Naive thymus-derived CD8-positive, alpha-beta T cell (primary cell): ENCODE measurements at regions not wholly inside any gene's neighbourhood (a gene's known extent, or its start where the extent isn't known, plus 50 kb on each side); places are given as distances from the start of the nearest gene placed in this dataset.

Experiments
- ATAC-seq, 2 donors: fragments of 150-1000 bp; cut with Tn5 transposase in 1 of 2; sonication (Bioruptor Pico), chemical (Tn5 transposase) in 1 of 2; 1 replicate in 1 of 2; 2 replicates in 1 of 2; pipeline ENCODE4 v1.10.0; 2021; ENCODE audit warnings: mild to moderate bottlenecking in 2 of 2, moderate library complexity in 2 of 2
- POLR2A ChIA-PET: fragments of 350-600 bp; sonication (Branson Sonifier 250); formaldehyde crosslinking; loops from one replicate; lab custom pipeline; 2021; ENCODE audit warnings: antibody characterized with exemption; lab: Charles Lee
- DNase-seq, 10 donors: peaks; one replicate each; pipeline versions ENCODE4 v3.0.0 to v3.0.0-alpha.2; 2020 to 2022
- H3K27ac Mint-ChIP-seq, 10 donors: one replicate each; pipeline ENCODE4 v1.8.0; 2020 to 2022; ENCODE audit warnings: mild to moderate bottlenecking in 10 of 10, mixed read lengths in 10 of 10, moderate library complexity in 4 of 10, inconsistent platforms in 1 of 10
- H3K27me3 Mint-ChIP-seq, 5 donors: one replicate each; pipeline ENCODE4 v1.8.0; 2021 to 2022; ENCODE audit warnings: mixed read lengths in 5 of 5
- H3K36me3 Mint-ChIP-seq, 3 donors: one replicate each; pipeline ENCODE4 v1.8.0; 2020 to 2022; ENCODE audit warnings: mixed read lengths in 3 of 3, mild to moderate bottlenecking in 2 of 3, inconsistent platforms in 1 of 3
- H3K4me1 Mint-ChIP-seq, 4 donors: one replicate each; pipeline ENCODE4 v1.8.0; 2021 to 2022; ENCODE audit warnings: mixed read lengths in 4 of 4
- H3K4me3 Mint-ChIP-seq, 10 donors: one replicate each; pipeline ENCODE4 v1.8.0; 2020 to 2022; ENCODE audit warnings: mild to moderate bottlenecking in 10 of 10, mixed read lengths in 10 of 10, moderate library complexity in 6 of 10, inconsistent platforms in 1 of 10
- H3K9me3 Mint-ChIP-seq, 9 donors: one replicate each; pipeline ENCODE4 v1.8.0; 2020 to 2022; ENCODE audit warnings: mixed read lengths in 9 of 9, mild to moderate bottlenecking in 3 of 9, inconsistent platforms in 1 of 9, moderate library complexity in 1 of 9

DNA sequence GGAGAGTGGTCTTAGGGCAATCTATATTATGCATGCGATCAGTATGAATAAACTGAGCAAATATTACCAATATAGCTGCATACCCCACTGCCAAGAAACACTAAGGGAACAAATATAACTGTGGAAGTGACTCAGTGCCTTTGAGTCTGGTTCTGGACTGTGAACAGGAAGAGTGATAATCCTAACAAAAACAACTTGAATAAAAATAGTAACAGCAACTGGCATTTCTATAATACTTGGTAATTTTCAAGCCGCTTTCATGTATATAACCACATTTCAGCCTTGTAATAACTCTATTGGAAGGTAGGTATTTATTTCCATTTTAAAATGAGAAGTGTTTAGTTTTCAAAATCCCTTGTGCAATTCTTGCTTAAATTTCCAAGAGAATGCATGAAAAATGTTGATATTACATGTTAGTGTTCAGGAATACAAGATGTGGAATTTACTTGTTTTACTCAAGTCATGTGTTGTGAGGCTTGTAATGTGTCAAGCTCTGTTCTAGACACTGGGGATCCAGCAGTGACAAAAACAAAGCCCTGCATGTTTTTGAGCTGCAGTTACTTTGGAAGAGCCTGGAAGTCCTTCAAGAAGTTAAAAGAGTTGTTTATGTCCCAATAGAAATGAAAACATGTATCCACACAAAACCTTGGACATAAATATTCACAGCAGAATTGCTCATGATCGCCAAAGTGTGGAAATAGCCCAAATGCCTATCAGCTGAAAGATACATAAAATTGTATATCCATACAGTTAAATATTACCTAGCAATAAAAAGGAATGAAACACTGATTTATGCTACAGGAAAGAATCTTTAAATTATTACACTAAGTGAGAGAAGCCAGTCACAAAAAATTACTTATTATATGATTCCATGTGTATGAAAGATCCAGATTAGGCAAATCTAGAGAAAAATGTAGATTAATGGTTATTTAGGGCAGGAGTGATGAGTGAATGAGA, 338.1 kb upstream of the TMEM132C start:
- POLR2A ChIA-PET, result no interaction called here

DNA sequence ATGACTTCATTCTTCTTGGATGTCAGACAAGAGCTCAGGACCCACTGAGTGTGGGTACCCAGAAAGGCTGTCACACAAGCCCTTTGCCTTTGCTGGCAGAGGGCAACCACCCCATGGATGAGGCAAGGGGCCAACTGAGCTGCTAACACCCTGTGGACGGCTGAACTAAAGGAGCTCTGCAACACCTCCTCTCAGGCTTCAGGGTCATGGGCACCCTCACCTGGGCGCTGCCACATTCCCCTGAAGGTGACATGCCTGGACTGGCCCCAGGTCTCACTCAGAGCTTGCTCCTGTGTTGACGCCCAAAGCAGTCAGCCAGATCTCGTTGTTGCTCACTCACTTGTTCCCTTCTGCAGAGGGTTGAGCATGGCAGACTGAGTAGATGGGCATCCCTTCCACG, 336.8 kb upstream of the TMEM132C start:
- POLR2A ChIA-PET, result no interaction called here
- peaks cover 0 to 5% (median 0%) of the 10 kb centered on the region in 5 donors for H3K27me3 Mint-ChIP-seq
- no peak for ATAC-seq
- H3K36me3 Mint-ChIP-seq, result no peaks in the 10 kb centered on the region
- no peak for DNase-seq
- H3K27ac Mint-ChIP-seq, result no peak overlapping the region
- no peaks in the 10 kb centered on the region for H3K4me1 Mint-ChIP-seq
- H3K9me3 Mint-ChIP-seq, result peaks cover 0 to 4% (median under 1%) of the 10 kb centered on the region in 9 donors
- H3K4me3 Mint-ChIP-seq, result no peak overlapping the region

More for the DNA sequence above, 338.1 kb upstream of the TMEM132C start:
- H3K27me3 Mint-ChIP-seq, result peaks cover 0 to 5% (median 0%) of the 10 kb centered on the region in 5 donors
- H3K4me1 Mint-ChIP-seq, result no peaks in the 10 kb centered on the region
- no peak overlapping the region for H3K27ac Mint-ChIP-seq
- no peaks in the 10 kb centered on the region for H3K36me3 Mint-ChIP-seq
- no peak for ATAC-seq
- H3K4me3 Mint-ChIP-seq, result no peak overlapping the region
- no peak for DNase-seq
- H3K9me3 Mint-ChIP-seq, result peaks cover 0 to 4% (median 0%) of the 10 kb centered on the region in 9 donors

DNA sequence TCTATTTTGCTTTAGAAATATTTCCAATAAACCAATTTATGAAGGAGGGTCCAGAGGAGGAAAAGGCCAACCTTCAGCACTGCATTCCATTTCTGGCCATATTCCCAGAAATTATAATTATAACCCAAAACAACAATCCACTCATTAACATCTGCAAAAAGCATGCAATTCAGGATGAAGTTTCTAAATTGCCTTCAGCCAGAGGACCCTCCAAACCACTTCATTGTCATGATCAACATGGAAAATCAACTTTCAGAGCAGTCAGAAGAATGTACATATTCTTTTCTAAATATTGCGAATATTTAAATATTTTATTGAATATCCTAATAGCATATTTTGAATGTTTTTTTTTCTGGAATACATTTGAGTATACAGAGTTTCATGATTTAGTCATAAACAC, 332.6 kb upstream of the TMEM132C start:
- Mint-ChIP-seq H3K4me3 (no peak overlapping the region), H3K36me3 (no peaks in the 10 kb centered on the region), H3K9me3 (peaks cover 0 to 8% (median 0%) of the 10 kb centered on the region in 9 donors), H3K27me3 (peaks cover 0 to 5% (median 0%) of the 10 kb centered on the region in 5 donors), H3K27ac (no peak overlapping the region), H3K4me1 (no peaks in the 10 kb centered on the region)
- POLR2A ChIA-PET, result no interaction called here
- ATAC-seq, result no peak
- DNase-seq, result no peak

DNA sequence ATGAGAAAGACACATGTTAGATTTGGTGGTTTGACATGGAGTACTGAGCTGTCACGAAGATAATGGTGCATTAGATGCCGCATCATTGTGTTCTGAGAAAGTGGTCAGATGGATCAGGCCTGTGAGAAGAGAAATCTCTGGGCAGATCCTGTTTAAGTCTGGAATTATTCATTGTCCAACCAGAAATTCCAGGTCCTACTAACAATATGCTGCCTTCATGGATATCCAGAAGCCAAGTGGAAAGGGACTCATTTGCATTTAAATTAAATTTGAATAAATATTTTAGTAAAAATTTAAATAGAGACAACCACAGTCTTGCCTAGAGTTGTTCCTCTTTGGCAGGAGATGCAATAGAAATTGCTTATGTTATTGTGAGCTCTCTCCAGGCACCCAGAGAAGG, 330.5 kb upstream of the TMEM132C start:
- Mint-ChIP-seq H3K4me1 (no peaks in the 10 kb centered on the region), H3K9me3 (peaks cover 0 to 8% (median 3%) of the 10 kb centered on the region in 9 donors), H3K4me3 (no peak overlapping the region), H3K27me3 (no peaks in the 10 kb centered on the region), H3K36me3 (no peaks in the 10 kb centered on the region), H3K27ac (no peak overlapping the region)
- POLR2A ChIA-PET, result no interaction called here
- ATAC-seq (no peak), DNase-seq (no peak)

DNA sequence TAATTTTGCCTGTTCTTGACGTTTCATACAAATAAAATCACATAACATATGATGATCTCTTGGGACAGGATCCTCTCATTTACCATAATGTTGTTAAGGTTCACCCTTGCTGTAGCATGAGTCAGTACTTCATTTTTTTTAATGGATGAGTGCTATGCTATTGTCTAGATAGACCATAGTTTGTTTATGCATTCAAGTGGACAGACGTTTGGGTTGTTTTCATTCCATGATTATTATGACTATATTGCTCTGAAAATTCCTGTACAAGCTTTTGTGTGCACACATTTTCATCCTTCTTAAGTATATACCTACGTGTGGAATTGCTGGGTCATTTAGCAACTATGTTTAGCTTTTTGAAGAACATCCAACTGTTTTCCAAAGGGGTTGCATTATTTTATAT, 325.6 kb upstream of the TMEM132C start:
- DNase-seq, result no peak
- H3K9me3 Mint-ChIP-seq, result peaks cover 0 to 39% (median 9%) of the 10 kb centered on the region in 9 donors
- H3K4me1 Mint-ChIP-seq, result no peaks in the 10 kb centered on the region
- no peak overlapping the region for H3K27ac Mint-ChIP-seq
- no peak for ATAC-seq
- POLR2A ChIA-PET, result no interaction called here
- no peak overlapping the region for H3K4me3 Mint-ChIP-seq
- peaks cover 0 to 6% (median 0%) of the 10 kb centered on the region in 3 donors for H3K36me3 Mint-ChIP-seq
- H3K27me3 Mint-ChIP-seq, result no peaks in the 10 kb centered on the region

DNA sequence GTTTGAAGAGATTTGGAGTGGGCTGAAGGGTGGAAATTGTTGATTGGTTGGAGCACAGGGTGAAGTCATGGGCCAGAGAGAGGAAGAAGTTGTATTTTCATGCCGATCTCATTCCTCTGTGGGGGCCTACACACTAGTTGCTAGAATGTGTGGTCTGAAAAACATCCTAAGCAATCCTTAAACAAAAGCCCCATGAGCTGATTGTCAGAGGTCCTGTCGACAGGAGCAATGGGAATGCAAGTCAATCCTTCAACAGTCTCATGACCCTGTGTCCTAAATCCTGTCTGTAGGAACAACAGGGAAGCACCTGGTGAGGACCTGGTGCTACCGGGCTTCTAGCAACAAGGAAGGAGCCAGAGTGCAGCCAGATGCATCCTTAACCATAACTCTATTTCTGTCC, 324.0 kb upstream of the TMEM132C start:
- Mint-ChIP-seq H3K9me3 (peaks cover 0 to 39% (median 11%) of the 10 kb centered on the region in 9 donors), H3K27me3 (peaks cover 0 to 2% (median 0%) of the 10 kb centered on the region in 5 donors), H3K4me1 (no peaks in the 10 kb centered on the region), H3K4me3 (no peak overlapping the region), H3K27ac (no peak overlapping the region), H3K36me3 (peaks cover 0 to 6% (median 0%) of the 10 kb centered on the region in 3 donors)
- POLR2A ChIA-PET, result no interaction called here
- ATAC-seq (no peak), DNase-seq (no peak)

DNA sequence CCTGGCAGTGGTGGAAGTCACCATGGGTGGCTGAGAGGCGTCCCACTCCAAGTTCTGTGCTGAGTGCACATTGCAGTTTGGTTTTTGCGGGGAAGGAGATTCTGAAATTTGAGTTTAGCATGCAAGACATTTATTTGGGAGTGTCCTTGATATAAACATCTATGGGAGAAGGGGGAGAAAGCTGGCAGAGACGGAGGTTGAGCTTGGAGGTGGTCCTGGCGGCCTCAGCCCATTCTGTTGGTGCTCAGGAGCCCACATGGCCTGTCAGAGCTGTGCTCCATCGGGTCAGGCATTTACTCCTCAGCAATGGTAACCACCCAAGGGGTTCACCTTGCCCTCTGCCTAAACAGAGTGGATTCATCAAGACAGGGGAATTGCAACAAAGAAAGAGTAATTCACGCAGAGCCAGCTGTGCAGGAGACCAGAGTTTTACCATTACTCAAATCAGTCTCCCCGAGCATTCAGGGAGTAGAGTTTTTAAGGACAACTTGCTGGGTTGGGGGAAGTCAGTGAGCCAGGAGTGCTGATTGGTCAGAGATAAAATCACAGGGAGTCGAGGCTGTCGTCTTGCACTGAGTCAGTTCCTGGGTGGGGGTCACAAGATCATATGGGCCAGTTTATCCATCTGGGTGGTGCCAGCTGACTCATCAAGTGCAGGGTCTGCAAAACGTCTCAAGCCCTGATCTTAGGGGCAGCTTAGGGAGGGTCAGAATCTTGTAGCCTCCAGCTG, 323.3 kb upstream of the TMEM132C start:
- H3K36me3 Mint-ChIP-seq, result peaks cover 0 to 6% (median 0%) of the 10 kb centered on the region in 3 donors
- peaks cover 0 to 2% (median 0%) of the 10 kb centered on the region in 5 donors for H3K27me3 Mint-ChIP-seq
- peaks cover 0 to 39% (median 11%) of the 10 kb centered on the region in 9 donors for H3K9me3 Mint-ChIP-seq
- POLR2A ChIA-PET, result no interaction called here
- ATAC-seq (no peak), DNase-seq (no peak)
- no peak overlapping the region for H3K27ac Mint-ChIP-seq
- no peaks in the 10 kb centered on the region for H3K4me1 Mint-ChIP-seq
- H3K4me3 Mint-ChIP-seq, result no peak overlapping the region

DNA sequence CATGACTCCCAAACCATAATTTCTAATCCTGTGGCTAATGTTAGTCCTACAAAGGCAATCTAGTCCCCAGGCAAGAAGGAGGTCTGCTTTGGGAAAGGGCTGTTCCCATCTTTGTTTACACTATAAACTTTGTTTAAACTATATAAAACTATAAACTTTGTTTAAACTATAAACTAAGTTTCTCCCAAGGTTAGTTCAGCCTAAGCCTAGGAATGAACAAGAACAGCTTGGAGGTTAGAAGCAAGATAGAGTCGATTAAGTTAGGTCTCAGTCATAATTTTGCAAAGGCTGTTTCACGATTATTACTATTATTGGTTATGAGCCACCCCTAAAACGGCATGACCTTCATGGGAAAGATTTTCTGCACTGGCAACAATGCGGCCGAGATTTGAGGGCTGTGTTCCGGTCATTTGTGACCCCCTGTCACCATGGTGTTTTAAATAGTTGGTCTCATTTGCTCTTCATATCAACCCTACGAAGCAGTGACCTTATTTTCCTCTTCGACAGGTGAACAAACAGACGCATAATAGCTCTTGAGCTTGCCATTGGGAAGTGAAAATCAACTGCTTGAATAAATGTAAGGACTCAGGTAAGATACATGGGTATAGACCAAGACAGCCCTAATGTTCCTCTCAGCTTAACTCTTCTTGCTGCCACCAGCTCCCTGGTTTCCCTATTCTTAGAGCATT, 322.6 kb upstream of the TMEM132C start:
- no peak for ATAC-seq
- Mint-ChIP-seq H3K27me3 (peaks cover 0 to 2% (median 0%) of the 10 kb centered on the region in 5 donors), H3K27ac (no peak overlapping the region), H3K4me1 (no peaks in the 10 kb centered on the region), H3K9me3 (peaks cover 0 to 39% (median 10%) of the 10 kb centered on the region in 9 donors), H3K4me3 (no peak overlapping the region), H3K36me3 (peaks cover 0 to 6% (median 0%) of the 10 kb centered on the region in 3 donors)
- POLR2A ChIA-PET, result no interaction called here
- no peak for DNase-seq

DNA sequence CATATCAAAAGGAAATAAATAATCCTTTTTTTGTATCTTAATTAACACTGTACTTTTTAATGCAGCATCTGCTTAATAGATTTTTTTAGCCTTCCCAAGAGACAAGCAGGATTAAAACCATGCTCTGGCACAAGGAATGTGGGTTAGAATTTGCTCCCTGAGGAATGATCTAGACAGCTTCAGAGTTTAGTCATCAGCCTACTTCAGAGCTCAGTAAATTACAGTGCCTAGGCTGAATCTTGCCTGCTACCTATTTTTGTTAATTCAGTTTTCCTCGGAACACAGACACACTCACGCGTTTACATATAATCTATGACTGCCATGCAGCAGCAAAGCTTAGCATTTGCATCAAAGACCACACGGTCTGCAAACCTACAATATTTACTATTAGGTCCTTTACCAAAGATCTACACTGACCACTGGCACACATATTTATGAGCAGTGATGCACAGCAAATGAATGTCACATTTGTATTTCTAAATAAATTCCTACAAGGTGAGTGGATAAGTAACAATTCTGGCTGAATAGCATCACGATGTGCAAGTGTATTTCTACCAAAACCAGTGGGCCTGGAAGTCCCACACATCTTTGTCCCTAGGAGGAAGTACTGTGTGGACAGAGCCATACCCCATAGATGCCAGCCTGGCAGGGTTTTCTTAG, 309.8 kb upstream of the TMEM132C start:
- H3K4me3 Mint-ChIP-seq, result no peak overlapping the region
- no peaks in the 10 kb centered on the region for H3K4me1 Mint-ChIP-seq
- no peak overlapping the region for H3K27ac Mint-ChIP-seq
- H3K36me3 Mint-ChIP-seq, result no peaks in the 10 kb centered on the region
- peaks cover 0 to 3% (median 0%) of the 10 kb centered on the region in 5 donors for H3K27me3 Mint-ChIP-seq
- ATAC-seq, result no peak
- peaks cover 0 to 15% (median 4%) of the 10 kb centered on the region in 9 donors for H3K9me3 Mint-ChIP-seq
- POLR2A ChIA-PET, result no interaction called here
- no peak for DNase-seq

DNA sequence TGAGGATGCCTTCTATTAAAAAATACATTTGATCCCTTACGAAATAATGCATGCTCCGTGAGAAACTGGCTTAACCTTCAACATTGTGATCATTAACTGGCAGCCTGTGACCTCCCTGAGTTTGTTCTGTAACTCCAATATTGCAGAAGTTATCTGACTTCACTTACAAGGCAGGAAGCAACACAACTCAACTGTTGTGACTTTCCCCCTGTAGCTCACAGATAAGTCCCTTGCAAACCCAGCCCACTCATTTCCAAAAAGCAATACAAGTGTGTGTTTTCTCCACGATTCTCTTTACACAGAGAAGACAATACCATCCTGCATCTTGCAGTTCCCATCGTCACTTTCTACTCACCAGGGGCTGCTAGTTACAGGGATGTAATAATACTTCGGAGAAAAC, 304.7 kb upstream of the TMEM132C start:
- POLR2A ChIA-PET, result no interaction called here
- Mint-ChIP-seq H3K4me3 (no peak overlapping the region), H3K4me1 (no peaks in the 10 kb centered on the region), H3K27ac (no peak overlapping the region), H3K9me3 (peaks cover 0 to 31% (median 10%) of the 10 kb centered on the region in 9 donors), H3K36me3 (peaks cover 0 to 9% (median 0%) of the 10 kb centered on the region in 3 donors), H3K27me3 (peaks cover 0 to 2% (median 0%) of the 10 kb centered on the region in 5 donors)
- DNase-seq, result no peak
- no peak for ATAC-seq

DNA sequence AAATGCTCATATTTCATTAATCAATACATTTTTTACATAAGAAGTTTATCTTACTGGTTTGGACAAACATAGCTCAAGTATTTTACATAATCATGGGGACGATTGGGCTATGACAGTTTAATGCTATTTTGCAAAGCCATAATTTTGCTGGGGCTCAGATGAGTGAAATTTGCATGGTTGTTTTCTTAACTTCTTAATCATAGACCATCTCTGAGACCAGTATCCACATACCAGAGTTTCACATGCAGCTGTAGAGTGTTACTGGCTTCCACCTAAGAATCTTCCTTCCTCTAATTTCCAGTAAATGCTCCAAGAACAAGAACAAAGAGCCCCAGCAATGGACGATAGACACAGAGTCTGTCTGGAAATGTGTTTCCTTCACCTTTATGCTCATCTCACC, 303.0 kb upstream of the TMEM132C start:
- H3K4me1 Mint-ChIP-seq, result no peaks in the 10 kb centered on the region
- H3K27me3 Mint-ChIP-seq, result peaks cover 0 to 2% (median 0%) of the 10 kb centered on the region in 5 donors
- peaks cover 0 to 41% (median 16%) of the 10 kb centered on the region in 9 donors for H3K9me3 Mint-ChIP-seq
- DNase-seq, result no peak
- H3K36me3 Mint-ChIP-seq, result peaks cover 0 to 18% (median 0%) of the 10 kb centered on the region in 3 donors
- no peak overlapping the region for H3K4me3 Mint-ChIP-seq
- ATAC-seq, result no peak
- no peak overlapping the region for H3K27ac Mint-ChIP-seq
- POLR2A ChIA-PET, result no interaction called here

DNA sequence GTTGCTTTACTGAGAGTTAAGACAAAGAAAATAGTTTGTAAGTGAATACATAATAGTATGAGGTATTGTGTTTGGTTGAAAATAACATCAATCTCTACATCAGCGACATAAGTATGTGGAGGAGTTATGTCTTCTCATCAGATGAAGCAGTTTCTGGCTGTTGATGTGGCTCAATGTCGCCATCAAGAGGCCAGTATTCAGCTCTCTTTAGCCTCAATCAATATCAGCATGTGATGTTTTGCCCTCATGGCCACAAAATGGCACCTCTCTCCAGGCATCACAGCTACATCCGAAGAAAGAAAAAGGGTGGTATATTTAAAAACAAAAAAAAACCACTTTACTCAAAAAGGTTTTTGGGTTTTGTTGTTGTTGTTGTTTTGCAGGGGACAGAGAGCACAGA, 302.3 kb upstream of the TMEM132C start:
- peaks cover 0 to 2% (median 0%) of the 10 kb centered on the region in 5 donors for H3K27me3 Mint-ChIP-seq
- H3K9me3 Mint-ChIP-seq, result peaks cover 0 to 40% (median 19%) of the 10 kb centered on the region in 9 donors
- peaks cover 0 to 18% (median 0%) of the 10 kb centered on the region in 3 donors for H3K36me3 Mint-ChIP-seq
- no peaks in the 10 kb centered on the region for H3K4me1 Mint-ChIP-seq
- no peak overlapping the region for H3K27ac Mint-ChIP-seq
- no peak overlapping the region for H3K4me3 Mint-ChIP-seq
- POLR2A ChIA-PET, result no interaction called here
- ATAC-seq, result no peak
- no peak for DNase-seq
